ENCODE measurements at regions not wholly inside any gene's neighbourhood (a gene's known extent, or its start where the extent isn't known, plus 50 kb on each side); places are given as distances from the start of the nearest gene placed in this dataset.

- TF ChIP-seq CTCF (conservative IDR thresholded peaks at IDR 0.05): no peak
- TF ChIP-seq ZFX (IDR thresholded peaks at IDR 0.05): no peak
These were observed 365.0 kb downstream of the GPM6A start for GRCh38 chr4:175447016-175447415.
